GM12872 (cell line): ENCODE measurements at regions not wholly inside any gene's neighbourhood (a gene's known extent, or its start where the extent isn't known, plus 50 kb on each side); places are given as distances from the start of the nearest gene placed in this dataset.

Experiments
- CTCF ChIP-seq: IDR thresholded peaks from 3 replicates; pipeline ENCODE4 v1.5.1; 2011; ENCODE audit warnings: low read depth, mild to moderate bottlenecking, low read length, moderate library complexity; ENCODE audit not compliant: insufficient read depth

GRCh38 chr4:149214301-149214700 lies 601.3 kb downstream of the IQCM start:
- TF ChIP-seq CTCF, result no peak

- no peak for TF ChIP-seq CTCF
Observed at GRCh38 chr4:149211876-149212275, 603.8 kb downstream of the IQCM start.

- no peak for TF ChIP-seq CTCF
Observed at GRCh38 chr4:149203256-149204001, 612.2 kb downstream of the IQCM start.

- no peak for TF ChIP-seq CTCF
Observed at GRCh38 chr4:149202117-149202516, 613.5 kb downstream of the IQCM start.

GRCh38 chr4:149199594-149199993 lies 616.0 kb downstream of the IQCM start:
- TF ChIP-seq CTCF, result no peak

GRCh38 chr4:149194061-149194460 lies 621.6 kb downstream of the IQCM start:
- TF ChIP-seq CTCF, result no peak

GRCh38 chr4:149187726-149188125 lies 627.9 kb downstream of the IQCM start:
- TF ChIP-seq CTCF, result no peak
